ENCODE measurements at regions not wholly inside any gene's neighbourhood (a gene's known extent, or its start where the extent isn't known, plus 50 kb on each side); places are given as distances from the start of the nearest gene placed in this dataset.
"Not testable (repeated sequence)": the region's sequence is repeated elsewhere in the genome, so short reads cannot be mapped to it uniquely, and the experiment has no call there.

GRCh38 chr7:149604521-149604920 lies 106.9 kb upstream of the ZNF746 start:
- DNase-seq: no peak

DNA sequence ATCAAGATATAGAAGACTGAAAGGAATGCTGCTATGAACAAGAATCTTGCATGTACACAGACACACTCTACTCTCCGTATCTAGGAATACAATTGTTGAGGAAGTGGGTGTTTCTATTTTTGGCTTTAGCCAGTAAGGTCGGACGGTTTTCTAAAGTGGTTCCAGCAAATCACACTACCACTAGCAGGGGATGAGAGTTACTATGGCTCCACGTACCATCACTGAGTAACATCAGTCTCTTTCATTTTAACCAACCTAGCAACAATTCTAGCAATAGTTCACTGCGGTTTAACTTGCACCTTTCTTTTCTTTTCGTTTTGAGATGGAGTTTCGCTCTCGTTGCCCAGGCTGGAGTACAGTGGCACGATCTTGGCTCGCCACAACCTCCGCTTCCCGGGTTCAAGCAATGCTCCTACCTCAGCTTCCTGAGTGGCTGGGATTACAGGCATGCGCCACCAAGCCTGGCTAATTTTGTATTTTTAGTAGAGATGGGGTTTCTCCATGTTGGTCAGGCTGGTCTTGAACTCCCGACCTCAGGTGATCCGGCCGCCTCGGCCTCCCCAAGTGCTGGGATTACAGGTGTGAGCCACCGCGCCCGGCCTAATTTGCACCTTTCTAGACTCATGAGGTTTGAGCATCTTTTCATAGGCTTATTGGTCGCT lies 103.2 kb upstream of the ZNF746 start:
- DNase-seq: not testable (repeated sequence)

GRCh38 chr7:149599636-149600206 lies 102.1 kb upstream of the ZNF746 start:
- no peak for DNase-seq

DNA sequence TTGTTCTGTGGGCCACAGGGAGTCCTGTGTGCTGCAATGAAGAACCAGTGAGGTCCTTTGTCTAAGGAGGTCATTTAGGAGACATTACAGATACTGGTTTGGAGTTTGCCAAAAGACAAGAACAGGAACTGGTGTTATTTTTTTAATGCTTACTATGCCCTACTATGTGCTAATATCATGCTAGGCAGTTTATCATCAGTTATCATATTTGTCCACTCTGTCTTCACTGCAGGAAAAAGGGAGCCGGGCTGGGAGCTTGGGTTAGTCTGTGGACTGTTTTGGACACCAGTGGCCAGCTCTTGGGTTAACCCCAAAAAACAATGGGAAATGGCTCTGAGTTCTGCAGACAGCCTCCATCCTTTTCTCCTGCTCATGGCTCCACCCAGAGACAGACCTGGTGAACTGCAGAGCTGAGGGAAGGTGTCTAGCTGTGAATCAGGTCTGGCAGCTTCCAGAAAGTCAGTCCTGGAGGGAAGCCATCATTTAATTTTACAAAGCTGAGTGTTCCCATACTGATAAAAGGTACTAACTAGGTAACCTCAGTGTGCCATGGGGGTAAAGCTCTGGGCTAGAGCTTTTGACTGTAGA lies 101.2 kb upstream of the ZNF746 start:
- no peak for DNase-seq

DNA sequence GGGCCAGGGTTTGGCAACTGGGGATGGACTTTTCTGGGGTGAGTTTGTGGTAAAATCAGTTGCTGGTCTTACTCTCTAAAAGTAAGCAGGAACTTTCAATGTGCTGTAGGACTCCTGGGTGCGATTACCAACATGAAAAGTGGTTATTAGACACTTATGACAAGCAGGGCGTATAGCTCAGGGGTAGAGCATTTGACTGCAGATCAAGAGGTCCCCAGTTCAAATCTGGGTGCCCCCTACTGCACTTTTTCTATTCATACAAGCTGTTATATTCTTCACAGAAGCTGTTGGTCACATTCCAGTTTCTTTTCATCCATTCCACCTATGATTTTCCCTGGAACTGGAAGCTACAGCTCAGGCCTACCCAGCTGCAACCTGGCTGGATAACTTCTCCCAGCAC lies 100.2 kb upstream of the ZNF746 start:
- not testable (repeated sequence) for DNase-seq

GRCh38 chr7:149595541-149595940 lies 97.9 kb upstream of the ZNF746 start:
- no peak for DNase-seq

DNA sequence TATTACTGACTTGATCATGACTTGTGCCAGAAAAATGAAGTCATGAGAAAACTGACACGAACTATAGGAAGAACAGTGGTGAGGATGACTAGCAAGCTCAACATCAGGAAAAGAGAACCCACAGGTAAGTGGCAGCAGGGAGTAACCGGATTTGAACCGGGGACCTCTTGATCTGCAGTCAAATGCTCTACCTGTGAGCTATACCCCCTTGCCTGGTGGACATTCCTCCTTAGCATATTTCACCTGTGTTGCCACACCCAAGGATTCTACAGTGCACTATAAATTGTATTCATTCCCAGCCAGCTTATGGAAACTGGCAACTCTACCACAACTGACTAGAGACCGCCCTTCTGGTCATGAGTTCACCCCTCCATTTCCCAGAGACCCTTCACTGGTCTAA lies 97.5 kb upstream of the ZNF746 start:
- DNase-seq: no peak

- DNase-seq: no peak
Observed at GRCh38 chr7:149588930-149589329, 91.3 kb upstream of the ZNF746 start.

DNA sequence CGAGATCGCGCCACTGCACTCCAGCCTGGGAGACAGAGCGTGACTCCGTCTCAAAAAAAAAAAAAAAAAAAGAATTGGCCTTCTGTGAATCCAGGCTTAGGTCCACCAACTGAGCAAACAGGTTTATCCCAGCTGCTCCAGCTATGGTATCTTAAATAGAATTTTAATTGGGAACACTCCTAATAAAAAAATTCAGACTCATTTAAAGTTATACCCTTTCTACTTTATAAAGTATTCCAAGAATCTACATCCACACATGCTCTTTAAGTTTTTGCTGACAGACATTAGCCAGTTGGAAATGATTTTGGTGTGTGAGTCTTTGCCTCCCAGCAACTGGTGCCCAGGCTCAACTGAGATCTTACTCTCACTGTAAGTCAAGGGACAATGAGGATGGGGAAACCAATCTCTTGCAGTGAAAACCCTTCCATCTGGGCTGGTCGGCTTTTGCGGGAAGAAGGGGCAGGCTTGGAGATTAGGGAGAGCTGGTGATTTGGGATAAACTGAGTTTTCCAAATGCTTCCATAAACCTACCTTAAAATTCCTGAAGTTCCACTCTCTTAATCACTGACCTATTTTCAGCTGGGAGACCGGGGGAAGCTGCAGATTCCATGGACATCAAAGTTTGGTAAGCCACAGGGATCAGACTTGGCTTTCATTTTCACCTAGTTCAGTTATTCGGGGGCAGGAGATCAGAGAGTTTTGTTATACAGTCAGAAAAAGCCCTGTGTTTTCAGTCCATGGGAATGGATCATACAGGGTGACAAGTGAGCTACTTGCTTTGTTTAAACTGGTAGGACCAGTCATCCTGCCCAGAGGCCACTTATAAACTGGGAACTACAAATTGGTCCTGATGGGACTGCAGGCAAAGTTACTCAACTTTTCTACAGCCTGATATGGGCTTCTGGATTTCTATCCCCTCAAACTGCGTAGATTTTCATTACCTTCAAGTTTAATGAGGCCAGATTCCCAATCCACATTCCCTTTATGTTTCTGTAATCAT lies 89.3 kb upstream of the ZNF746 start:
- no peak for DNase-seq

GRCh38 chr7:149584530-149584929 lies 86.9 kb upstream of the ZNF746 start:
- DNase-seq: no peak

GRCh38 chr7:149584009-149584408 lies 86.4 kb upstream of the ZNF746 start:
- DNase-seq: no peak

DNA sequence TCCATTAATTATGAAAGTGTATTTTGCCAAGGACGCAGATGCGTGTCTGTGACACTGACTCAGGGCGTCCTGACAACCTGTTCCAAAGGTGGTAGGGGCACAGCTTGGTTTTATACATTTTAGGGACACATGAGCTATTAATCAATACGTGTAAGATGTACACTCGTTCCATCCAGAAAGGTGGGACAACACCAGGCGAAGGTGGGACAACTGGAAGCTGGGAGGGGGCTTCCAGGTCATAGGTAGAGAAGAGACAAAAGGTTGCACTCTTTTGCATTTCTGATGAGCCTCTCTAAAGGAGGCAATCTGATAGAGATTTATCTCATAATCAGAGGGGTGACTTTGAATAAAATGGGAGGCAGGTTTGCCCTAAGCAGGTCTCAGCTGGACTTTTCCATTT lies 82.7 kb upstream of the ZNF746 start:
- no peak for DNase-seq

GRCh38 chr7:149579365-149579764 lies 81.8 kb upstream of the ZNF746 start:
- not testable (repeated sequence) for DNase-seq

GRCh38 chr7:149574428-149574827 lies 76.8 kb upstream of the ZNF746 start:
- not testable (repeated sequence) for DNase-seq

DNA sequence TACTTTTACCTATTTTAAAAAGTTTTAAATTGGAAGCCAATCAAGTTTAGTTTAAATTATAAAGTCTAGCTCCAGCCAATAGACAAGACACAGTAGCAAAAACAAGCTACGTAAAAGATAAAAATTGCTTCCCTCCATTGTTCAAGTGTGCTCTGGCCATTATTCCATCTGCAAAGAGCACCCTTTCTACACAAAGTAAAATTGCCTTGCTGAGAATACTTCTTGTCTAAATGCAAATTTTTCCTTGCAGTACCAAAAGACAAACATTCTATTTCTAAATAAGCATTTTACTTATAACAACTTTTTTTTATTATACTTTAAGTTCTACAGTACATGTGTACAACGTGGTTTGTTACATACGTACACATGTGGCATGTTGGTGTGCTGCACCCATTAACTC lies 75.9 kb upstream of the ZNF746 start:
- DNase-seq: no peak

DNA sequence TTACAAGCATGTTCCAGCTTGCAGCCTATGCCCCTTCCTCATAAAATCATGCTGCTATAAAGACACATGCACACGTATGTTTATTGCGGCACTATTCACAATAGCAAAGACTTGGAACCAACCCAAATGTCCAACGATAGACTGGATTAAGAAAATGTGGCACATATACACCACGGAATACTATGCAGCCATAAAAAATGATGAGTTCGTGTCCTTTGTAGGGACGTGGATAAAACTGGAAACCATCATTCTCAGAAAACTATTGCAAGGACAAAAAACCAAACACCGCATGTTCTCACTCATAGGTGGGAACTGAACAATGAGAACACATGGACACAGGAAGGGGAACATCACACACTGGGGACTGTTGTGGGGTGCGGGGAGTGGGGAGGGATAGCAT lies 75.3 kb upstream of the ZNF746 start:
- not testable (repeated sequence) for DNase-seq

DNA sequence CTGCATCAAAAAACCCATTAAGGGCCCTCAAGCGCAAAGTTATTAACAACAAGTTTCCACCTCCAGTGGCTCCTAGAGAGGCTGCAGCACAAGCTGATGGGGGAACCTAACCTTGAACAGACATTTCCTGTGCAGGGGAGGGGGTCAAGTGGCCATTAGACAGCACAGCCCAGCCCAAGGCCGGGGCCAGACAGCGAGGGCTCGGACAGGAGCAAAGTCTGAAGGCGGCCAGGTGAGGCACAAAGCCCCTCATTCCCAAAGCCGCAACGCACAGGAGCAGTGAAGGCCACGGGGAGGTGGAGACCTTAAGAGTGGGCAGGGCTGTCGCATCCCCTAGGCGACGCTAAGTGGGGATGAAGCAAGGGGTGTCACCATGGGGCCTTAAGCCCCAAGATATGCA lies 73.2 kb upstream of the ZNF746 start:
- DNase-seq: no peak

GRCh38 chr7:149569726-149570422 lies 72.3 kb upstream of the ZNF746 start:
- no peak for DNase-seq

GRCh38 chr7:149569025-149569725 lies 71.6 kb upstream of the ZNF746 start:
- DNase-seq: no peak

GRCh38 chr7:149568218-149568617 lies 70.6 kb upstream of the ZNF746 start:
- DNase-seq: no peak

DNA sequence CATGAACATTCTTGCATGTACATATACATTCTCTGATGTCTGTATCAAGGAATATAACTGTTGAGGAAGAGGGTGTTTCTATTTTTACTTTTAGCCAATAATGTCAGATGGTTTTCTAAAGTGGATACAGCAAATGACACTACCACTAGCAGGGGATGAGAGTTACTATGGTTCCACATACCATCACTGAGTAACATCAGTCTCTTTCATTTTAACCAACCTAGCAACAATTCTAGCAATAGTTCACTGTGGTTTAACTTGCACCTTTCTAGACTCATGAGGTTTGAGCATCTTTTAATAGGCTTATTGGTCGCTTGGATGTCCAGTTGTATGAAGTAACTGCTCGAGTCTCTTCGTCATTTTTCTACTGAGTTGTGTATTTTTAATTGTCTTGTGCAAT lies 68.5 kb upstream of the ZNF746 start:
- DNase-seq: no peak

Data from renal pelvis (tissue), 1 donor.